Neutrophil (primary cell): ENCODE measurements at regions not wholly inside any gene's neighbourhood (a gene's known extent, or its start where the extent isn't known, plus 50 kb on each side); places are given as distances from the start of the nearest gene placed in this dataset.
"Not testable (repeated sequence)": the region's sequence is repeated elsewhere in the genome, so short reads cannot be mapped to it uniquely, and the experiment has no call there.

Experiments
- H3K27ac ChIP-seq: fragments of 200-600 bp; sonication (generic); 2 replicates; pipeline ENCODE4 v1.5.1; 2016; ENCODE audit warnings: mild to moderate bottlenecking, moderate library complexity
- H3K27me3 ChIP-seq: fragments of 200-600 bp; sonication (generic); 2 replicates; pipeline ENCODE4 v1.6.0; 2016; ENCODE audit warnings: mild to moderate bottlenecking
- H3K36me3 ChIP-seq: fragments of 200-600 bp; sonication (generic); 2 replicates; pipeline ENCODE4 v1.5.1; 2017
- H3K4me1 ChIP-seq, 2 experiments: fragments of 200-600 bp in 1 of 2; sonication (generic) in 1 of 2; 1 replicate in 1 of 2; 2 replicates in 1 of 2; pipeline versions ENCODE4 v1.5.1 to v1.6.1; 2013 to 2016; ENCODE audit warnings: low read depth in 1 of 2, low read length in 1 of 2, mild to moderate bottlenecking in 1 of 2, moderate library complexity in 1 of 2; ENCODE audit not compliant: control insufficient read depth in 1 of 2, insufficient read depth in 1 of 2
- H3K4me3 ChIP-seq, 2 experiments: fragments of 200-600 bp in 1 of 2; sonication (generic) in 1 of 2; 1 replicate in 1 of 2; 2 replicates in 1 of 2; pipeline ENCODE4 v1.5.1; 2013 to 2016; ENCODE audit warnings: low read depth in 1 of 2, low read length in 1 of 2, mild to moderate bottlenecking in 1 of 2, moderate library complexity in 1 of 2
- H3K9me3 ChIP-seq: fragments of 200-600 bp; sonication (generic); 2 replicates; pipeline ENCODE4 v1.5.1; 2016
- TF ChIP-seq, protein P1 (sequence below): fragments of 200-600 bp; sonication (generic); IDR thresholded peaks from 2 replicates; pipeline ENCODE4 v1.5.1; 2016; ENCODE audit warnings: antibody characterized with exemption

DNA sequence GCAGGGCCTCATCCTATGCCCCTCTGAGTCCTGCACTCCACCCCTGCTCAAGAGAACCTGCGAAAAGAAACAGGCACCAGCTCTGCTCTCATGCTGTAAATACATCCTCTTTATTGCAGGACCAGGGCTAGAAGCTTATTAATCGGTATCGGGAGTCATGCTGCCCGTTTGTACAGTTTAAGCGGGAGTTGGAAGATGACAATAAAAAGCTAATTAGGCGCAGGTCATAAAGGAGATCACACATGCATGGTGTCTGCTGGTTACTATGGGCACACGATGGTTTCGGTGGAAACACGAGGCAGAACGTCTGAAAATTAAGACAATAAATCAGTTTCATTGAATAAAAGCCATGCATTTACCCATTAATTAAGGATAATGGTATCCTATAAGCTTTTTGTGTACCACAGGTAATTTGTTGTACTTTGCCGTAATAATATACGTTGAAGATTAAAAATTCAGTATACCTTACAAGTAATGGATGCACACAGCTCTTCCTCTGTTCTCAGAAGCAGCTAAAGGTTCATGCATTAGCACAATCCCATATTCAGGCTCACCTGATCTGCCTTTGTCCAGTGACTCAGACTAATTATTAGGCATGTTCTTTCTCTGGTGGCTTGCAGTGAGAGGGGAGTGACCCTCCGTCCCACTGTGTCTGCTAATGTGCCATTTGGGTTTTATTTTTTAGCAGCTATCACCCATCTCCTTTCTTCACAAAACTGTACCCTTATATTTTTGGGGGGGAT is 406.0 kb downstream of the TSHZ3 start:
- no peak overlapping the region for H3K4me3 ChIP-seq
- H3K27ac ChIP-seq, result no peak overlapping the region
- no peaks in the 10 kb centered on the region for H3K9me3 ChIP-seq
- no peaks in the 10 kb centered on the region for H3K36me3 ChIP-seq
- TF ChIP-seq, protein P1, sequence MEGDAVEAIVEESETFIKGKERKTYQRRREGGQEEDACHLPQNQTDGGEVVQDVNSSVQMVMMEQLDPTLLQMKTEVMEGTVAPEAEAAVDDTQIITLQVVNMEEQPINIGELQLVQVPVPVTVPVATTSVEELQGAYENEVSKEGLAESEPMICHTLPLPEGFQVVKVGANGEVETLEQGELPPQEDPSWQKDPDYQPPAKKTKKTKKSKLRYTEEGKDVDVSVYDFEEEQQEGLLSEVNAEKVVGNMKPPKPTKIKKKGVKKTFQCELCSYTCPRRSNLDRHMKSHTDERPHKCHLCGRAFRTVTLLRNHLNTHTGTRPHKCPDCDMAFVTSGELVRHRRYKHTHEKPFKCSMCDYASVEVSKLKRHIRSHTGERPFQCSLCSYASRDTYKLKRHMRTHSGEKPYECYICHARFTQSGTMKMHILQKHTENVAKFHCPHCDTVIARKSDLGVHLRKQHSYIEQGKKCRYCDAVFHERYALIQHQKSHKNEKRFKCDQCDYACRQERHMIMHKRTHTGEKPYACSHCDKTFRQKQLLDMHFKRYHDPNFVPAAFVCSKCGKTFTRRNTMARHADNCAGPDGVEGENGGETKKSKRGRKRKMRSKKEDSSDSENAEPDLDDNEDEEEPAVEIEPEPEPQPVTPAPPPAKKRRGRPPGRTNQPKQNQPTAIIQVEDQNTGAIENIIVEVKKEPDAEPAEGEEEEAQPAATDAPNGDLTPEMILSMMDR, result no peak
- peaks cover 6% of the 10 kb centered on the region for H3K27me3 ChIP-seq
- no peaks in the 10 kb centered on the region for H3K4me1 ChIP-seq

DNA sequence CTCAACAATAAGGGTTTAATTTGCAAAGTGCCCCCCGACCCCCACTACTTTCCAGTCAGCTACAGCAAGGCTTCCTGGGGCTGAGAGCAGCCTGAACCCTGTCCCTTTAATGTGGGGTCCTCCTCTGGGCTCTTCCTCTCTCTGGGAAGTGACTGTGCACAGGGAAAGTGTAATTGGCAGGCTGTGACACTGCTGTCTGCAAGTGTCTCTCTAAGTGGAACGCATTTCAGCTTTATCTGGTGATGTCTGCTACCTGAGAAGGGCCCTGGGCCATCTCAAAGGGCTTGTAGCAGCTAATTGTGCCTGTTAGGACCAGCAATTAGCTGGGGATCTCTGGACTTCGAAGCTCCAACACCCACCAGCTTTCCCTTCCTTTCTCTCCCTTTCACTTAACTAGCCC is 406.6 kb downstream of the TSHZ3 start:
- Histone ChIP-seq H3K4me3 (no peak overlapping the region), H3K36me3 (no peaks in the 10 kb centered on the region), H3K27me3 (peaks cover 3% of the 10 kb centered on the region), H3K9me3 (no peaks in the 10 kb centered on the region), H3K27ac (no peak overlapping the region), H3K4me1 (no peaks in the 10 kb centered on the region)
- TF ChIP-seq, protein P1, result no peak

DNA sequence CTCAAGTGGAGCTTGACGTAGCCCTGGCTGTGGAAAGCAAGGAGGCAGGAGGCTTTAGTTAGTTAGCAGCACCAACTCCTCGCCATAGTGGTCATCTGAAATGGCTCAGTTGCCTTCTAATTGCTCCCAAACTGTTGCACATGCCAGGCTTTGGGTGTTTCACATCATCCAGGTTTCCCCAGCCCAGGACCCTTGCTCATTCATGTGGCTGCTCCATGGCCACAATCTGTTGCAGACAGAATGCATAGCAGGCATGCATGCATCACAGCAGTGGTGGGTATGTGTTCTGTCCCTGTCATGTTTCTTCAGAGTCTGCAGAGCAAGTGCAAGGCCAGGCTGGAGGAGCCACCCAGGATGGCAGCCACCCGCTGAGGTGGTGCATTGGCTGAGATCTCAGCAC is 407.6 kb downstream of the TSHZ3 start:
- TF ChIP-seq, protein P1, result no peak
- Histone ChIP-seq H3K27me3 (no peaks in the 10 kb centered on the region), H3K27ac (no peak overlapping the region), H3K4me1 (no peaks in the 10 kb centered on the region), H3K36me3 (no peaks in the 10 kb centered on the region), H3K4me3 (no peak overlapping the region), H3K9me3 (no peaks in the 10 kb centered on the region)

DNA sequence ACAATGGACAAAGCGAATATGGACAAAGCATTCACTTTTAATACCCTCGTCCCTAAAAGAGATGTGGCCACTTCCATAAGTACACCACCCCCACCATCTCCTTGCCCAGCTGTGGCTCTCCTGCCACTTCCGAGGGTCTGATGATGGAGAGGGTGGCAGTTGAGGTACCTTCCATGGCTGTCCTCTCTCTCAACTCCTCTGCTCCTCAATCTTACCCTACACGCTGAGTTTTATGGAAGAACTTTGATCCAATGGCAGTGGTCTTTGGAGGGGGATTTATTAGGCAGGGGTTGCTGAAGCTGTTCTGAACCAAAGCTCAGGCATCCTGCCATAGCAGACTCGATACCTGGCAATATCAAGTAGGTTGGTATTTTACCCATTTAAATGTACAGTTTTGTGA is 413.0 kb downstream of the TSHZ3 start:
- no peaks in the 10 kb centered on the region for H3K9me3 ChIP-seq
- TF ChIP-seq, protein P1, result no peak
- no peaks in the 10 kb centered on the region for H3K36me3 ChIP-seq
- H3K4me3 ChIP-seq, result no peak overlapping the region
- no peaks in the 10 kb centered on the region for H3K4me1 ChIP-seq
- H3K27me3 ChIP-seq, result no peaks in the 10 kb centered on the region
- H3K27ac ChIP-seq, result no peak overlapping the region

DNA sequence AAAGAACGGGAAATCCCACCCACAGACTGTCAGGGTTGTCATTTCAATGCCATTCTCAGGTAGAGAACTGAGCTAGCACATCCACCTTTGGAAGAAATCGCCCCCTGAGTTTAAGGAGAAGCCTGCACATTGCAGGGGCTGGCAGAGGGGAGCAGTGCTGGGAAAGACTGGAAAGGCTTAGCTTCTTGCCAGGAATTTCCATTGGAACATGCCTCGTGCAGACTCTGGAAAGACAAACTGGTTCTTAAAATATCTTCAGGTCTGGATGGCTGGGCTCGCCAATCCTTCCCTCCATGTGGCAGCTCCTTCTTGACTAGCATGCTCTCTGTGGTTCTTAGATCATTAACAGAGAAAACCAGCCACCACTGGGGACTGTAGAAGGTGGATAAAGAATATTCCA is 414.1 kb downstream of the TSHZ3 start:
- no peaks in the 10 kb centered on the region for H3K36me3 ChIP-seq
- H3K27me3 ChIP-seq, result no peaks in the 10 kb centered on the region
- TF ChIP-seq, protein P1, result no peak
- H3K4me1 ChIP-seq, result no peaks in the 10 kb centered on the region
- no peak overlapping the region for H3K4me3 ChIP-seq
- no peak overlapping the region for H3K27ac ChIP-seq
- no peaks in the 10 kb centered on the region for H3K9me3 ChIP-seq

DNA sequence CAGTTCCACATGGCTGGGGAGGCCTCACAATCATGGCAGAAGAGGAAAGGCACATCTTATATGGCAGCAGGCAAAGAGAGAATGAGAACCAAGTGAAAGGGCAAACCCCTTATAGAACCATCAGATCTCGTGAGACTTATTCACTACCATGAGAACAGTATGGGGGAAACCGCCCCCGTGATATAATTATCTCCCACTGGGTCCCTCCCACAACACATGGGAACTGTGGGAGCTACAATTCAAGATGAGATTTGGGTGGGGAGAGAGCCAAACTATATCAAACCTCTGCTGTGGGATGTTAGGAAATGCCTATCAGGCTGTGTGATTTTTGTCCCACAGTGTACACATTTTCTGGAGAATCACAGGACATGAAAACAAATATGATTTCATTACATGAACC is 415.8 kb downstream of the TSHZ3 start:
- H3K27ac ChIP-seq, H3K9me3 ChIP-seq, H3K4me3 ChIP-seq, H3K27me3 ChIP-seq, H3K4me1 ChIP-seq, H3K36me3 ChIP-seq: not testable (repeated sequence)
